K562 (cell line): ENCODE measurements at regions not wholly inside any gene's neighbourhood (a gene's known extent, or its start where the extent isn't known, plus 50 kb on each side); places are given as distances from the start of the nearest gene placed in this dataset.

ENCODE experiments used
- ATAC-seq: fragments of 200-7000 bp; cut with Tn5 transposase; 3 replicates; pipeline ENCODE4 v1.9.1; 2020; ENCODE audit warnings: moderate library complexity
- BruUV-seq: library from RNA; stranded (reverse); fragments of 400-500 nt; replicated peaks from 2 replicates; lab custom pipeline; 2021; lab: Mats Ljungman, UMichigan
- CTCF ChIA-PET: fragments of 300-600 bp; formaldehyde crosslinking; extraction: SDS; loops from one replicate; lab custom pipeline; 2021; ENCODE audit warnings: low intra/inter-chr PET ratio; lab: Yijun Ruan, JAX
- POLR2A ChIA-PET: fragments of 300-600, 350-650 bp; sonication (Branson Sonifier 250); formaldehyde crosslinking; extraction: SDS; loops from one replicate; lab custom pipeline; 2021; ENCODE audit warnings: antibody characterized with exemption, inconsistent platforms; lab: Yijun Ruan, JAX
- DNase-seq, 4 experiments: peaks; one replicate each; pipeline versions ENCODE4 v3.0.0 to v3.0.0-alpha.2; 2011 to 2018; ENCODE audit warnings: low spot score in 3 of 4, mixed read lengths in 3 of 4; ENCODE audit errors: extremely low read depth in 1 of 4
- FAIRE-seq: peaks from 2 replicates; lab custom pipeline; 2011; peaks lifted over from hg19 to GRCh38; lab: Jason Lieb, UNC
- H2AFZ ChIP-seq: 2 replicates; pipeline ENCODE4 v1.6.0; 2011; ENCODE audit warnings: low read depth, low read length, control low read depth, inconsistent platforms
- H3K27ac ChIP-seq: fragments of 200-600 bp; 3 replicates; pipeline ENCODE4 v1.8.0; 2011; ENCODE audit warnings: low read depth, mild to moderate bottlenecking, control low read depth, inconsistent platforms, low read length, moderate library complexity, mixed read lengths; ENCODE audit errors: extremely low read depth
- H3K27me3 ChIP-seq, 2 experiments: fragments of 300-600 bp in 1 of 2; 2 replicates in 1 of 2; 3 replicates in 1 of 2; pipeline versions ENCODE4 v1.6.0 to v1.8.0; 2011; ENCODE audit warnings: inconsistent platforms in 2 of 2, low read length in 2 of 2, mild to moderate bottlenecking in 1 of 2, mixed read lengths in 1 of 2, moderate library complexity in 1 of 2; ENCODE audit not compliant: control insufficient read depth in 2 of 2, insufficient read depth in 2 of 2
- H3K36me3 ChIP-seq: fragments of 300-600 bp; 3 replicates; pipeline ENCODE4 v1.8.0; 2011; ENCODE audit warnings: mild to moderate bottlenecking, low read length, inconsistent platforms; ENCODE audit not compliant: control insufficient read depth, insufficient read depth
- H3K4me1 ChIP-seq, 2 experiments: fragments of 200-600 bp in 1 of 2; replicated peaks in 1 of 2; 2 replicates in 1 of 2; 3 replicates in 1 of 2; pipeline versions ENCODE4 v1.5.1 to v1.8.0; 2011; ENCODE audit warnings: inconsistent platforms in 2 of 2, low read length in 2 of 2, mild to moderate bottlenecking in 1 of 2, mixed read lengths in 1 of 2, moderate library complexity in 1 of 2; ENCODE audit not compliant: control insufficient read depth in 2 of 2, insufficient read depth in 2 of 2
- H3K4me2 ChIP-seq: 2 replicates; pipeline ENCODE4 v1.6.1; 2011; ENCODE audit warnings: low read length, control low read depth, inconsistent platforms, mixed read lengths; ENCODE audit not compliant: insufficient read depth
- H3K4me3 ChIP-seq: fragments of 200-600 bp; sonication (generic), shearing (Covaris generic); 2 replicates; pipeline ENCODE4 v1.5.1; 2016; ENCODE audit warnings: control low read depth, inconsistent platforms
- H3K79me2 ChIP-seq: fragments of 200-600 bp; 3 replicates; pipeline ENCODE4 v1.8.0; 2011; ENCODE audit warnings: low read length, inconsistent platforms; ENCODE audit not compliant: control insufficient read depth, insufficient read depth
- H3K9ac ChIP-seq, 2 experiments: 2 replicates each; pipeline versions ENCODE4 v1.6.0 to v1.6.1; 2011; ENCODE audit warnings: low read depth in 2 of 2, low read length in 2 of 2, control low read depth in 1 of 2, inconsistent platforms in 1 of 2, mild to moderate bottlenecking in 1 of 2, mixed read lengths in 1 of 2; ENCODE audit not compliant: insufficient read depth in 1 of 2
- H3K9me1 ChIP-seq: one replicate; pipeline ENCODE4 v1.6.0; 2011; ENCODE audit warnings: inconsistent platforms, mild to moderate bottlenecking, low read length, moderate library complexity; ENCODE audit not compliant: control insufficient read depth, insufficient read depth
- H3K9me3 ChIP-seq: replicated peaks from 2 replicates; pipeline ENCODE4 v1.5.1; 2011; ENCODE audit warnings: low read depth, low read length, inconsistent platforms; ENCODE audit not compliant: control insufficient read depth, insufficient read depth
- H4K20me1 ChIP-seq: replicated peaks from 2 replicates; pipeline ENCODE4 v1.6.1; 2011; ENCODE audit warnings: low read length, inconsistent platforms, mixed read lengths; ENCODE audit not compliant: control insufficient read depth, insufficient read depth
- CCNT2 ChIP-seq: IDR thresholded peaks from 2 replicates; pipeline ENCODE4 v1.6.1; 2011; ENCODE audit warnings: borderline replicate concordance, low read depth, mild to moderate bottlenecking, moderate library complexity, mixed read lengths, low read length; ENCODE audit not compliant: insufficient read length; ENCODE audit errors: extremely low read depth
- CREBBP ChIP-seq: IDR thresholded peaks from one replicate; pipeline ENCODE4 v1.6.1; 2012; ENCODE audit warnings: low read depth, mild to moderate bottlenecking, control low read depth, inconsistent platforms, low read length
- HNRNPUL1 ChIP-seq: fragments of 200-400 bp; formaldehyde crosslinking; IDR thresholded peaks from 2 replicates; pipeline ENCODE4 v1.6.1; 2017; ENCODE audit warnings: low read length
- NCOR1 ChIP-seq: fragments of 450-650 bp; IDR thresholded peaks from 2 replicates; pipeline ENCODE4 v1.6.1; 2016; ENCODE audit warnings: mild to moderate bottlenecking, moderate library complexity
- PCBP2 ChIP-seq: fragments of 200-400 bp; formaldehyde crosslinking; IDR thresholded peaks from 2 replicates; pipeline ENCODE4 v1.6.1; 2018; ENCODE audit warnings: low read length, low read depth, mild to moderate bottlenecking, moderate library complexity; ENCODE audit not compliant: poor library complexity, severe bottlenecking
- POLR2AphosphoS2 ChIP-seq: IDR thresholded peaks from 2 replicates; pipeline ENCODE4 v1.6.1; 2012; ENCODE audit warnings: low read length, improper control_type of control experiment
- SIN3B ChIP-seq: fragments of 450-650 bp; IDR thresholded peaks from 2 replicates; pipeline ENCODE4 v1.6.1; 2017; ENCODE audit warnings: low read depth, mild to moderate bottlenecking, moderate library complexity
- TCFL5 ChIP-seq: fragments of 250-450 bp; sonication (Bioruptor Pico); conservative IDR thresholded peaks from 2 replicates; pipeline ENCODE4 v1.6.1; 2021; ENCODE audit warnings: mild to moderate bottlenecking, moderate library complexity, matching md5 sums
- U2AF2 ChIP-seq: fragments of 200-400 bp; formaldehyde crosslinking; optimal IDR thresholded peaks from 2 replicates; pipeline ENCODE3; 2017; ENCODE audit warnings: low read depth, mild to moderate bottlenecking, low read length
- YBX1 ChIP-seq: fragments of 450-650 bp; IDR thresholded peaks from 2 replicates; pipeline ENCODE4 v1.7.1; 2016; ENCODE audit warnings: mild to moderate bottlenecking
- ZNF12 ChIP-seq: sonication (generic); formaldehyde crosslinking; IDR thresholded peaks from 2 replicates; pipeline ENCODE4 v1.4.0; 2020; ENCODE audit warnings: mild to moderate bottlenecking, missing genetic modification reagents
- ZNF280B ChIP-seq: fragments of 250-450 bp; sonication (Bioruptor Pico); IDR thresholded peaks from 2 replicates; pipeline ENCODE4 v1.5.1; 2021; ENCODE audit warnings: mild to moderate bottlenecking
- ZNF3 ChIP-seq: fragments of 250-450 bp; sonication (Bioruptor Pico); IDR thresholded peaks from 2 replicates; pipeline ENCODE4 v1.5.0; 2021; ENCODE audit warnings: mild to moderate bottlenecking, moderate library complexity
- ZNF644 ChIP-seq: fragments of 200-800 bp; sonication (Bioruptor generic); IDR thresholded peaks from 2 replicates; pipeline ENCODE4 v1.6.1; 2016; ENCODE audit warnings: low read depth, missing genetic modification characterization, missing compliant biosample characterization
- WGBS: fragments of 100-300 bp; shearing (Covaris generic); methylation state at CpG from one replicate; pipeline ENCODE4 v1.1.6; 2016; ENCODE audit warnings: low coverage, mixed read lengths; ENCODE audit not compliant: insufficient coverage; ENCODE audit errors: missing lambda C conversion rate; 5-methylcytosine and 5-hydroxymethylcytosine counted together
- in situ Hi-C: fragments of 300-500 bp; cut with MboI; formaldehyde crosslinking; loops from 4 replicates; pipeline ENCODE4 v1.15.0; 2018; ENCODE audit warnings: inconsistent platforms, mixed read lengths
- intact Hi-C: fragments of 100-400 bp; cut with micrococcal nuclease; formaldehyde crosslinking; loops from 2 replicates; pipeline ENCODE4 v1.14.2; 2022

GRCh38 chr9:104329245-104329644, 174.8 kb upstream of the OR13F1 start:
- H3K27me3 ChIP-seq = no peaks in the 10 kb centered on the region
- H3K4me3 ChIP-seq = no peak overlapping the region
- H3K4me1 ChIP-seq = no peaks in the 10 kb centered on the region
- no peaks in the 10 kb centered on the region for H4K20me1 ChIP-seq
- H3K27ac ChIP-seq = no peak overlapping the region
- no peaks in the 10 kb centered on the region for H3K36me3 ChIP-seq
- H3K9me1 ChIP-seq = no peaks in the 10 kb centered on the region
- POLR2A ChIA-PET = no interaction called here
- TF ChIP-seq TCFL5 (CRISPR knock-in tag) (no peak), POLR2AphosphoS2 (no peak), ZNF3 (CRISPR knock-in tag) (no peak), CREBBP (no peak), PCBP2 (no peak), SIN3B (no peak), NCOR1 (no peak), ZNF280B (CRISPR knock-in tag) (no peak), U2AF2 (no peak), HNRNPUL1 (no peak), ZNF644 (tag) (no peak), CCNT2 (no peak), ZNF12 (CRISPR knock-in tag) (no peak), YBX1 (no peak)
- TF ChIP-seq, all 486 proteins: peak for 0
- H3K4me2 ChIP-seq = no peak overlapping the region
- FAIRE-seq (no peak), ATAC-seq (no peak), DNase-seq (no peak)
- no peak overlapping the region for H3K9ac ChIP-seq
- CTCF ChIA-PET = interaction anchor here (0.6 kb wide), 1 partner anchor 17 kb away, joined by 3 read pairs; no protein-coding TSS in a partner anchor
- WGBS = 5% methylated on average over 14 of the region's 18 CpGs
- H2AFZ ChIP-seq = no peak overlapping the region
- in situ Hi-C loops (no loop called here), intact Hi-C loops (no loop called here)
- no peaks in the 10 kb centered on the region for H3K79me2 ChIP-seq
- BruUV-seq = no TSS peak
- H3K9me3 ChIP-seq = no peaks in the 10 kb centered on the region
